ENCODE measurements at regions not wholly inside any gene's neighbourhood (a gene's known extent, or its start where the extent isn't known, plus 50 kb on each side); places are given as distances from the start of the nearest gene placed in this dataset.

DNA sequence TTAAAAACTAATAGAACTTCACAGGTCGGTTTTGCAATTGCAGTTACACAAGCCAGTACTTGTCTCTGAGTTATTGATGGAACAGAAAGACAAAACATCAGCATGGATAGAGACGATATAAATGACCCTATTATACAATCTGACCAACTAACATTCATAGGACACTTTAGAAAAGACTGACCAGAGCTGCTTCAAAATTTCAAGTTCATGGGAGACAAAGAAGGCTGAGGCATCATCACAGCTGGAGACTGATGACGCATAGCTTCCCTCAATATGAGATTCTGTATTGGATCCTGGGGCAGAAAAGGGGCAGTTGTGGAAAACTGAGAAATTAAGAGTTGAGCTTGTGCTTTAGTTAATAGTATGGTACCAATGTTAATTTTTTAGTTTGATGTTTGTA is 174.0 kb downstream of the THBS2 start:
- CTCF ChIA-PET, result no interaction called here
- no peaks in the 10 kb centered on the region for H3K9me3 Mint-ChIP-seq
- ATAC-seq (ENCODE audit: low read depth) (no peak), DNase-seq (no peak)
- POLR2A ChIA-PET, result no interaction called here
- TF ChIP-seq, protein P1, sequence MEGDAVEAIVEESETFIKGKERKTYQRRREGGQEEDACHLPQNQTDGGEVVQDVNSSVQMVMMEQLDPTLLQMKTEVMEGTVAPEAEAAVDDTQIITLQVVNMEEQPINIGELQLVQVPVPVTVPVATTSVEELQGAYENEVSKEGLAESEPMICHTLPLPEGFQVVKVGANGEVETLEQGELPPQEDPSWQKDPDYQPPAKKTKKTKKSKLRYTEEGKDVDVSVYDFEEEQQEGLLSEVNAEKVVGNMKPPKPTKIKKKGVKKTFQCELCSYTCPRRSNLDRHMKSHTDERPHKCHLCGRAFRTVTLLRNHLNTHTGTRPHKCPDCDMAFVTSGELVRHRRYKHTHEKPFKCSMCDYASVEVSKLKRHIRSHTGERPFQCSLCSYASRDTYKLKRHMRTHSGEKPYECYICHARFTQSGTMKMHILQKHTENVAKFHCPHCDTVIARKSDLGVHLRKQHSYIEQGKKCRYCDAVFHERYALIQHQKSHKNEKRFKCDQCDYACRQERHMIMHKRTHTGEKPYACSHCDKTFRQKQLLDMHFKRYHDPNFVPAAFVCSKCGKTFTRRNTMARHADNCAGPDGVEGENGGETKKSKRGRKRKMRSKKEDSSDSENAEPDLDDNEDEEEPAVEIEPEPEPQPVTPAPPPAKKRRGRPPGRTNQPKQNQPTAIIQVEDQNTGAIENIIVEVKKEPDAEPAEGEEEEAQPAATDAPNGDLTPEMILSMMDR (IDR thresholded peaks at IDR 0.05), result no peak
- H3K36me3 Mint-ChIP-seq (ENCODE audit: low read depth), result no peaks in the 10 kb centered on the region
- H3K27ac Mint-ChIP-seq, result no peak overlapping the region
- no peaks in the 10 kb centered on the region for H3K4me1 Mint-ChIP-seq
- intact Hi-C loops (cut with micrococcal nuclease), result no loop called here
- no peak overlapping the region for H3K4me3 Mint-ChIP-seq
- no peaks in the 10 kb centered on the region for H3K27me3 Mint-ChIP-seq

DNA sequence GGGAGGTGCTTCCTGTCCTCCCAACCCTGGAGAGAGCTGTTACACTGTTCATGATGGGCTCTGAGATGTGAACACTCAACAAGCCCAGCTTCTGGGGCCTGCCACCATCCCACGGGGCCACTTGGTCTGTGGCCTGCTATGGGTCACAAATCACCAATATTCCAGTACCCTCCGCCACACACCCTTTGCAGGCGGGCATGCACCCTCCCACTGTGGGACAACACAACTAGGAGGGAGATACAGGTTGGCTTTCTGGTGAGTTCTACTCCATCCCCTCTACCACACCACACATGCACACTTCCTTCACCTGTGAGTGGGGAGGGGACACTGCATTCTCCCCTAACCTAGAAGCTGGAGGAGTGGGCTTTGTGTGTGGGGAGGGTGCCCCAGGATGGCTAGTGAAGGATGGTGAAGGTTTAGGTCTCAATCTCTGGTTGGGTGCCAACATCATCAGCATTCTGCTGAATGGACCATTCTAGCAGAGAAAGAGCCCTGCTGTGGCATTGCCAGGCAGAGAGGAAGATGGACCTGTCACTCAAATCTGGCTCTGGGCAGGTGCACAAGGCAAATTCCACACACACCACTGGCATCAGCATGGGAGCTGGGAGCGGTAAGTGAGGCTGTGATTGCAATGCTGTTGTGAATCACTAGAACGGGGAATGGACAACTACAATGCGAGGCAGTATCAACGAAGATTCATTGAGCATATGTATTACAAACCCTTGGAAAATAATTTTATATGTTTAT is 175.1 kb downstream of the THBS2 start:
- intact Hi-C loops (cut with micrococcal nuclease), result no loop called here
- DNase-seq (no peak), ATAC-seq (ENCODE audit: low read depth) (no peak)
- CTCF ChIA-PET, result no interaction called here
- Mint-ChIP-seq H3K27me3 (no peaks in the 10 kb centered on the region), H3K4me1 (no peaks in the 10 kb centered on the region), H3K4me3 (no peak overlapping the region), H3K9me3 (no peaks in the 10 kb centered on the region), H3K36me3 (ENCODE audit: low read depth) (no peaks in the 10 kb centered on the region), H3K27ac (no peak overlapping the region)
- TF ChIP-seq, protein P1 (IDR thresholded peaks at IDR 0.05), result no peak
- POLR2A ChIA-PET, result no interaction called here

DNA sequence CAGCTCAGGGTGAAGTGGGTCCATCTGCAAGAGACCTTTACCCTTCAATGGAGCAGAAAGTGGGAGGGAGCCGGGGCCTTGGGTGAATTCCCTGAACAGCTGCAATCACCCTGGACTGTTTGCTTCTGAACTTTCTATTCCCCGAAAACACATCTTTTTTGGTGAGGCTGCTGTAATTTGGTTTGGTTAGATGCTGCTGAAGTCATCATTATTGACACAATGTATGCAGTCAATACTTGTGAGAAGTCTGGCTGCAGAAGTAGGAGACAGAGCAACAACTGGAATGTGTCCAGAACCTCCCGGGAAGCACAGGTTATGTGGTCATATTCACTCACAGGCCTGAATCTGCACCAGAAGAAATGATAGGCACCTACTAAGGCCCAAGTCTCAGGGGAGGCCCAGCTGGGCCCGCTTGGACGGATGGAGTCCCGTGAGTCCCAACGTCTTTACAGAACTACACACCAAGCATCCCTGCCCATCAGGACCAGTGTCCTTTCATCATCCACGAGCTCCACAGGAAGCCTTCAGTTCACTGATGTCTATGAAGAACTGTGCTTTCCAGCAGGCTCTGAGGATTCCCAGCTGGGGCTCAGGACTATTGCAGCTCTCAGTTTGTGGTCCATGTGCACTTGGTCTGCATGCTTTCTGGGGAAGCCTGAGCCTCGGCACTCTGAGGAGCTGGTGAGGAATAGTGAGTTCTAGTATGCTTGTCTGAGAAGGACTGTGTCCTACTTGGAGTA is 177.6 kb downstream of the THBS2 start:
- Mint-ChIP-seq H3K4me1 (no peaks in the 10 kb centered on the region), H3K36me3 (ENCODE audit: low read depth) (no peaks in the 10 kb centered on the region), H3K27me3 (no peaks in the 10 kb centered on the region), H3K9me3 (no peaks in the 10 kb centered on the region), H3K4me3 (no peak overlapping the region), H3K27ac (no peak overlapping the region)
- intact Hi-C loops (cut with micrococcal nuclease), result no loop called here
- ChIA-PET CTCF (no interaction called here), POLR2A (no interaction called here)
- DNase-seq (no peak), ATAC-seq (ENCODE audit: low read depth) (no peak)
- TF ChIP-seq, protein P1 (IDR thresholded peaks at IDR 0.05), result no peak

DNA sequence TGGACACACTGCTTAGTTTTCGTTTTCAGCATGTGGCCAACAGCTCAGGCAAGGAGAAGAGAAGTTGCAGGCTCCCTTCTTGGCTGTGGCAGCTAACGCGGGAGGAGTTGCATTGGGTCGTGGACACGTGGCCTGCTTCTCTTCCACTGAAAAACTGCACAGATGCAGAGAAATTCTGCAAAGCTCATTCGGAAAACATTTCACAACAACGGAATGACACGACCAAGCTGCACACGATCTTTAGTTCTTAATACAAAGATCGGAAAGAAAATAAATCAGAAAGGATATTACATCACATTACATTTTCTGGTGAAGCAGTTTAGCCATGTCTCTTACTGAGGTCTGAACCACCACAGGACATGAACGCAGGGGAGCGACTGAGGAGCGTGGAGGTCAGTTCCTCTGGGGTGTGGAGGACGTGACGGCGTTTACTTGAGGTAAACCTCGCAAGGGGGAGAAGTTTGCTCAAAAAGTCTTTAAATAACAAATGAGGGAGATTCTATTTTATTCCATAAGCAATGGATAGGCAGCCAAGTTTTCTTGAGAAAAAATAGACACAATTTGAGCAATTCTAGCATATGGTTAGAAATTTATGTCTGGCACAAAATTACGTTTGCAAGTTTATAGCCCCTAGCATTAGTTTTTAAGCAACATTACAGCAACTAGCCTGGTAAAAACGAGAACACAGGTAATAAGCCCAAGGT is 178.3 kb downstream of the THBS2 start:
- ChIA-PET CTCF (no interaction called here), POLR2A (no interaction called here)
- Mint-ChIP-seq H3K4me3 (no peak overlapping the region), H3K27ac (no peak overlapping the region), H3K36me3 (ENCODE audit: low read depth) (no peaks in the 10 kb centered on the region), H3K4me1 (no peaks in the 10 kb centered on the region), H3K27me3 (no peaks in the 10 kb centered on the region), H3K9me3 (no peaks in the 10 kb centered on the region)
- TF ChIP-seq, protein P1 (IDR thresholded peaks at IDR 0.05), result no peak
- ATAC-seq (ENCODE audit: low read depth) (no peak), DNase-seq (no peak)
- intact Hi-C loops (cut with micrococcal nuclease), result no loop called here

DNA sequence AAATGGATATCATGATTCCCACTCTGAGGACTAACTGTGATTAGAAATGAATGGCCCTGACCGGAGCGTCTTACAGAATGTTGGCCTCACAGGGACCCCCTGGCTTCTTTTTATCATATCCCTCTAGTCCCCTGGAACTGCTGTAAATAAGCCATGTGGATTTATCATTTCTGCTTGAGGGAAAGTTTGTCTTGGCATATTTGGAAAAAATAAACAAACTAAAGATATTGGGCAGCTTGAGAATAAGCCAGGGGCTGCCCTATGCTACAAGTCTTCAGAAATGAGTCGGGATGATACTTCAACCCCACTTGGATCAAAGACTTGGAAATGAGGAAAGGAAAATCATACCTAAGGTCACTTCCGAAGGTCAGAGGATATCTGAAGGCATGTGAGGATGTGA is 179.1 kb downstream of the THBS2 start:
- ATAC-seq (ENCODE audit: low read depth), result no peak
- intact Hi-C loops (cut with micrococcal nuclease), result no loop called here
- no peaks in the 10 kb centered on the region for H3K27me3 Mint-ChIP-seq
- H3K4me1 Mint-ChIP-seq, result no peaks in the 10 kb centered on the region
- H3K27ac Mint-ChIP-seq, result no peak overlapping the region
- TF ChIP-seq, protein P1 (IDR thresholded peaks at IDR 0.05), result no peak
- no peak overlapping the region for H3K4me3 Mint-ChIP-seq
- H3K36me3 Mint-ChIP-seq (ENCODE audit: low read depth), result no peaks in the 10 kb centered on the region
- ChIA-PET CTCF (no interaction called here), POLR2A (no interaction called here)
- no peaks in the 10 kb centered on the region for H3K9me3 Mint-ChIP-seq
- no peak for DNase-seq
